ENCODE measurements at regions not wholly inside any gene's neighbourhood (a gene's known extent, or its start where the extent isn't known, plus 50 kb on each side); places are given as distances from the start of the nearest gene placed in this dataset.
"Not testable (repeated sequence)": the region's sequence is repeated elsewhere in the genome, so short reads cannot be mapped to it uniquely, and the experiment has no call there.

DNA sequence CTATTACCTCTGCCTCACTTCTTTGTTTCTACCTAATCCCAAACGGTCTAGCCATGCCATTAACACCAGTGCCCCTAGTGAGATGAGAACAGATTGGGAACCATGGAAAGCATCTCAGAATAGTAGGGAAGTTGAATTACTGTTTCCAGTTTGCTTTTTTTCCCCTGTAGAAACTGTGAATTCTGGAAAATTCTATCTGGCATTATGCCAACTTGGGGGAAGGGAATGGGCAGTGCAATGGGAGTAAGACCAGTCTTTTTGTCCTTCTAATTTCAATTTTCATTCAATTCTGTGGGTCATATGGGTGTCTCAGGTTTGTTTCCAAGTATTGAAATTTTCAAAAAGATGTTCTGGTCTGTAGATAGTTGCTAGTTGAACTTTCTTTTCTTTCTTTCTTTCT is 1666.1 kb downstream of the SLITRK1 start:
- no peak for DNase-seq (ENCODE audit: low read depth)

DNA sequence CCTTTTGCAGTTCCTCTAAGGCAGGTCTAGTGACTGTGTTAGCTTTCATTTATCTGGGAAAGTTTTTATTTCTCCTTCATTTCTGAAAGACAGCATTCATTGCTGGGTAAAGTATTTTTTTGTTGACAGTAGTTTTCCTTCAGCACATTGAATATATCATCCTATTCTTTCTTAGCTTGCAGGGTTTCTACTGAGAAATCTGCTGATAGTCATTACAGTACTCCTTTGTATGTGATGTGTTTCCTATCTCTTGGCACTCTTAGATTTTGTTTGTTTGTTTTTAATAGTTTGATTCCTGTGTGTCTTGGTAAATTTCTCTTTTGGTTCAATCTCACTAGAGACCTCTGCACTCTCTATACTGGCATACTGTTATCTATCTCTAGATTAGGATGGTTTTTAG is 1667.9 kb downstream of the SLITRK1 start:
- no peak for DNase-seq (ENCODE audit: low read depth)

DNA sequence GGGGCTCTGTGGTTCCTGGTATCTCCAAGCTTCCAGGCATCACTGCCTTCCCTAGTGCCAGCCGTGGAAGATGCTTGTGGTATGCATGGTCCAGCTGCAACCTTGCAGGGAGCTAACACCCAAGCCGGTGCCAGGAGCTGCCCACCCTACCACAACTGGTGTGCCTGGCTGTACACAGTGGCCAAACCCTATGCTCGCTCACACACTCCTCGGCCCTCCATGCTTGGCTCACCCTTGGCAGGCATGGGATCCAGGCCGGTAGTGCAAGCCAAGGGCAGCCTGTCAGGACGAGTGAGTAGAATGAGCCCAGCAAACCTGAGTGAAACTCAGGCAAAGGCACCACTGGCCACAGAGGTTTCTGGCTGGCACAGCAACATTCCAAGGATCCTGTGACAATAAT is 1676.0 kb downstream of the SLITRK1 start:
- no peak for DNase-seq (ENCODE audit: low read depth)

DNA sequence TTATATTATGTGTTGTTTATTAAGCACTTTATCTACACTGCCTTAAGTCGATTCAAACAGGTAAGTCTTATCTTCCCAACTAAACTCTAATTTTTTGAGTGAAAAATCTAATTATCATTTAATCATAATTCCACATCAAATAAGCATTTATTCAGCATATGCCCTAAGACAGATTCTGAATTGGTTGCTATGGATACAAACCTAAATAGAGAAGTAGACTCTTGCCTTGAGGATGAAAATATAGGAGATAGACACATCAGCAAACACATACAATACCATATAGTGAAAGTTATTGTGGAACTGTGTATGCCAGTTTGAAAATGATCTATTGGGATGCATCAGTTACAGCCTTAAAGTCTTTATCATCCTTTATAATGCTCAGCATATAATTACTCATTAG is 1679.9 kb downstream of the SLITRK1 start:
- DNase-seq (ENCODE audit: low read depth), result no peak

DNA sequence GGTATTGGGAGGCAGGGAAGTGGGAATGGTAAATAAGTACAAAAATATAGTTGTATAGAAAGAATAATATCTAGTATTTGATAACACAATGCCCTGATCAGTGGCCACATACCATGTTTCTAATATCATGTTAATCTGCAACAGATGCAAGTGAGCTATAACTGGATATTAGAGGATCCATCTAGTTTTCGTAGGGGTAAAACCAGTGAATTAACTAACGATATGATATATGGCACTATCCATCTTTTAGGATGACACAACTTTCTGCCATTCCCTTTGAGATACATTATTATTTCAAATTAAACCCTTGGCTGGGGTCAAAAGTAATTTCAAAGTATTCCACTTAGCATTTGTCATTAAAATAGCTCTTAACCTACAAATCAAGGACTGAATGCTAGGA is 1686.2 kb downstream of the SLITRK1 start:
- DNase-seq (ENCODE audit: low read depth), result no peak

DNA sequence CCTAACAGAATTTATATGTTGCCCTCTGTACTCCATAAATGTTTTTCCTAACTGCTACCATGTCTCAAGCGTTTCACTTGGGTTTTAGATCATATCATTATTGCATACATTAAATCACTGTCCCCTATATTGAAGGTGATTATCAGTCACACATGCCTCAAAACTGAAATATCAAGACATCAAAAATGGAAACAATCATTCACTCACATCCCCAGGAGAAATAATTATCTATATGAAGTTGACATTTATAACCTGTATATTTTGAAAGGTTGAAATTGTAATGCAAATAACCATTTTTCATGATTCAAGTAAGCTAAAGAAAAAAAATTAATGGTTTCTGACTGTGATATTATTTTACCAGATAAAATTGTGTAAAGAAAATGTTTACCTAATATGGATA is 1695.0 kb downstream of the SLITRK1 start:
- DNase-seq (ENCODE audit: low read depth), result no peak

DNA sequence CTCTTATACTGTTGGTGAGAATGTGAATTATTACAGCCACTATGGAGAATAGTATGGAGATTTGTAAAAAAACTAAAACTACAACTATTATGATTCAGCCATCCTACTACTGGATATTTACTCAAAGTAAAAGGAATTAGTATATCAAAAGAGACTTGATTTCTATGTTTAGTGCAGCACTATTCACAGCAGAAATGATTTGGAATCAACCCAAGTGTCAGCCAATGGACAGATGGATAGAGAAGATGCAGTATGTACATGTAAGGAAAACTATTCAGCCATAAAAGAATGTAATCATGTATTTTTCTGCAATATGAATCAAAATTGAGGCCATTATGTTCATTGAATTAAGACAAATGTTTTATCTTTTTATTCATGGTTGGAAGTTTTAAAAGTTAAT is 1705.5 kb downstream of the SLITRK1 start:
- DNase-seq (ENCODE audit: low read depth), result no peak

DNA sequence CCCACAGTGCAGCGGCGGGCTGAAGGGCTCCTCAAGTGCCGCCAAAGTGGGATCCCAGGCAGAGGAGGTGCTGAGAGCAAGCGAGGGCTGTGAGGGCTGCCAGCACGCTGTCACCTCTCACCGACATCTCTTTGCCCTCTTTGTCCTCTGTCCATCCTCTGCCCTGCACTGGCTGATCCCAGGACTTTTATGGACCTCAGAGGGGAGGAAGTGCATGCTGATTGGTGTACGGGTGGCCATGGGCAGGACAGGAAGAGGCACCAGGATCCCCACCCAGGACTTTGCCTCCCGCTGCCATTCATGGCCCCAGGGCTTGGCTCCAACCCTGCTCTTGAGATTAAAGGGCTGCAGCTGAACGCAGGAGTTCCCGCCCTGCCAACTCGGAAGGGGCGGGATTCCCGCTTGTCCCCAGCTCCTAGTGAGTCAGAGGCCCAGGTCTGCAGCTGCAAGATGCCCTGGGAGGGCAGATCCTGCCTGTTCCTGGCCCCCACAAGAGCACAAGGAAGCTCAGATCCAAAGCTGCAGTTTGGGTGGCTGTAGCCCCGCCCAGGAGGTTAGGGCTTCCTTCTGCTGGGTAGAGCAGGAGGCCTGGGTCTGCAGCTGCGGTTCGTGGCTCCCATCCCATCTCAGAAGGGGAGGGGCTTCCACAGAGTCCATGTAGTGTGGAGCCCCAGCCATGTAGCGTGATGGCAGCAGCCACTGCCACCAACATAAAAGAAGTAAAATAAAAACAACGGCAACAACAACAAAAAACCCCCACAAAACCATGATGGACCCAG is 1716.7 kb downstream of the SLITRK1 start:
- no peak for DNase-seq (ENCODE audit: low read depth)

DNA sequence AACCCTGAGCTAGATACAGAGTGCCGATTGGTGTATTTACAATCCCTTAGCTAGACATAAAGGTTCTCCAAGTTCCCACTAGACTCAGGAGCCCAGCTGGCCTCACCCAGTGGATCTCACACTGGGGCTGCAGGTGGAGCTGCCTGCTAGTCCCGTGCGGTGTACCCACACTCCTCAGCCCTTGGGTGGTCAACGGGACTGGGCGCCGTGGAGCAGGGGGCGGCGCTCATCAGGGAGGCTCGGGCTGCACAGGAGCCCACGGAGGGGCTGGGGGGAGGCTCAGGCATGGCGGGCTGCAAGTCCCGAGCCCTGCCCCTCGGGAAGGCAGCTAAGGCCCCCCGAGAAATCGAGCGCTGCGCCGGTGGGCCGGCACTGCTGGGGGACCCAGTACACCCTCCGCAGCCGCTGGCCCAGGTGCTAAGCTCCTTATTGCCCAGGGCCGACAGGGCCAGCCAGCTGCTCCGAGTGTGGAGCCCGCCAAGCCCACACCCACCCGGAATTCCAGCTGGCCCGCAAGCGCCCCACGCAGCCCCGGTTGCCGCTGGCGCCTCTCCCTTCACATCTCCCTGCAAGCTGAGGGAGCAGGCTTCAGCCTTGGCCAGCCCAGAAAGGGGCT is 1717.4 kb downstream of the SLITRK1 start:
- DNase-seq (ENCODE audit: low read depth), result not testable (repeated sequence)

DNA sequence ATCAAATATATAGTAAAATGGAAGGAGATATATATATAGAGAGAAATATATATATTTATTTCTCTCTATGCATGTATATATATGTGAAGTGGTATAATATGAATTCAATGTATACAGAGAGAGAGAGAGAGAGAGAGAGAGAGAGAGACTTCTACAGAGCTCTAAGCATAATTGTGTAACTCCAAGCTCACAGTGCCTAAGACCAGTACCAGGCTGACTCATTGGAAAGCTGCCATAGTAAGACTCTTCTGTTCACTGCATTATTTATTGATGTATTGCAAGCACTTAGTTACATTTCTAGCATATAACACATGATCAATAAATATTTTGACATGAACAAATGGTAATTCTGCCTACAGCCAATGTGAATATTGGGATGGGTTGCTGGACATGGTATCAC is 1734.7 kb downstream of the SLITRK1 start:
- DNase-seq (ENCODE audit: low read depth), result no peak

DNA sequence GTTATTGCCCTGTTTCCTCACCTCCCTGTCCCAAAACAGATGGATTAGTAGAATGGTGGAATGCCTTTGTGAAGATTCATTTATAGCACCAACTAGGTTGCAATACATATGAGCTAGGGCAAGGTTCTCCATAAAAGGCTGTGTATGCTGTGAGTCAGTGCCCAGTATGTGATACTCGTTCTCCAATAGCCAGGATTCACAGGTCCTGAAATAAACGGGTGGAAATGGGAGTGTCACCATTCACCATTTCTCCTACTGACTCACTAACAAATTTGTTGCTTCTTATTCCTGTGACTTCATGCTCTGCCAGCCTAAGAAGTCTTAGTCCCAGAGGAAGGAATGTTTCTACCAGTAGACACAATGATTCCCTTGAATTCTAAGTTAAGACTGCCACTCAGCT is 1745.4 kb downstream of the SLITRK1 start:
- no peak for DNase-seq (ENCODE audit: low read depth)

DNA sequence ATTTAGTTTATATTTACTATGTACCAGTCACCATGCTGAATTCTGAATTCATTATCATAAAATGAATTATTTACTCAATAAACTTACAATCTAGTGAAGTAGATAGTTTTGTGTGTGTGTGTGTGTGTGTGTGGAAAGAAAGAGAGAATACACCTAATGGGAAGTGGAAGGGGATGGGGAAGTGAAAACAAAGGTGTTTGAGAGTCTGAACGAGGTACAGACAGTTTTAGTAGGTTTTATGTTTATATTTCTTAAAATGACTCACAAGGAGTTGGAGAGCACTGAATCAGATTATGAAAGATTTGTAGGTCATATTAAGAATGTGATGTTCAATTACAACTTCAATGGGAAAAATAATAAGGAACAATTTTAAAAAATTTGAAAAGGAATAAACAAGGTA is 1753.0 kb downstream of the SLITRK1 start:
- DNase-seq (ENCODE audit: low read depth), result no peak

DNA sequence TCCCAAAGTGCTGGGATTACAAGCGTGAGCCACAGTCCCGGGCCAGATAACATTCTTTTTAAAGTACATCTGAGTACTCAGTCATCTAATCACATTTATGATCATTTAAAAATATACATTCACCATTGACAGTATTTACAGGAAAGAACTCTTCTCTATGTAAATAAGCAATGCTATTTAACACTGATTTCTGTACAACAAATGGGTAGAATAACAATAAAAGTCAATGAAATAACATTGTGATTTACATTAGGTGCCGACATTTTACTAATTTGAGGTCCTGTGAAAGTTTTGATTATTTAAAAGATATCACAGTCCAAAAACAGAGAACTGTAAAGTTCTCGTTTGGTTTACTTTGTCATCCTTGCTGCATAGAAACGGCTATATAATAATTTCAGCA is 1763.7 kb downstream of the SLITRK1 start:
- no peak for DNase-seq (ENCODE audit: low read depth)

DNA sequence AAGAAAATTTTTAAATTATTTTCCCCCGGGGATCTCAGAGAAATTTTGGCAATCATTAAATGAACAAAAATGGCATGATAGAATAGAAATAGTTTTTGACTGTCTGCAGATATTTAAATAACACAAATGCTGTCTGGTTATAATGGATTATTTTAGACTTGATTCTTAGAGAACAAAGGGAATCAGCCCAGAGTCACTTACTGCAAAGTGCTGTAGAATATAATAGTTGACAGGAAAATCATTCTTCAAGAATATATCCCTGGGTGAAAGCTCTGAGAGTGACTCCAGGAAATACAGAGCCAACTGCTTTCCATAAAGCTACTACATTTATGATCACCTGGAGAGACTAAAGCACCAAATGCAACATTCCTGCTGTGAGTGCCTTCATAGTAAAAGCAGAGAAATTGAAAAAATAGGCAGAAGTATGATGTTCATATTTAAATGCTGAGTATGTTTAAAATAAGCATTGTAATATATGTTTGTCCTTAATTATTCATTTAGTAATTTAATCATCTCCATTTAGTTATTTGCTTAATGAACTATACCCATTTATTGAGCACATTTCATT is 1765.8 kb downstream of the SLITRK1 start:
- DNase-seq (ENCODE audit: low read depth), result no peak

DNA sequence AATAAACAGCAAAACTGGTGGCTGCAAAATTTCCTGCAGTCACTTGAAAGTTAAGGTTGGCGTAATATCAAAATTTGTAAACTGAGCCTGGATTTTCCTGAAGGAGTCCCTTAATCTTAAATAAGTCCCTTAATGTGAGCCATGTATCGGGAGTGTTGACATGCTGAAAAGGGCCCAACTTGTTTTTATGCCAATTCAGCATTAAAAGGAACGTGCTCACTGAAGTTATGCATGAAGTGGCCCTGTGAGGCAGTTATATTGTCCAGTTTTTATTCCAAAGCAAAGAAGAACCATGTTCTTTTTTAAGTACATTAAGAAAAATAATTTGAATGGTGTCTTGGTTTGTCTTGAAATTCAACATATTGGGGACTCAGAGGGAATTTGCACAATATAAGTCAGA is 1766.9 kb downstream of the SLITRK1 start:
- no peak for DNase-seq (ENCODE audit: low read depth)

DNA sequence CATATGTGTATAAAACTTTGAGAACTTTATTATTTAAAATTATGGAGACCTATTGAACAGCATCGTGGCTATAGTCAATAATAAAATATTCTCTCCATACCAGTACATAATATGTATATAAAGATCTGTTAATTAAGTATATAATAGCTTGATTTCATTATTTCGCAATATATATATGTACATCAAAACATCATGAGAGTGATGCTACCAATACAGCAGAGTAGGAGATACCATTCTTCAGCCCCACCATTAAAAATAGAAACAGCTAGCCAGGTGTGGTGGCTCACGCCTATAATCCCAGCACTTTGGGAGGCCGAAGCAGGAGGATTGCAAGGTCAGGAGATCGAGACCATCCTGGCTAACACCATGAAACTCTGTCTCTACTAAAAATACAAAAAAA is 1755.3 kb upstream of the SPRY2 start:
- no peak for DNase-seq (ENCODE audit: low read depth)

DNA sequence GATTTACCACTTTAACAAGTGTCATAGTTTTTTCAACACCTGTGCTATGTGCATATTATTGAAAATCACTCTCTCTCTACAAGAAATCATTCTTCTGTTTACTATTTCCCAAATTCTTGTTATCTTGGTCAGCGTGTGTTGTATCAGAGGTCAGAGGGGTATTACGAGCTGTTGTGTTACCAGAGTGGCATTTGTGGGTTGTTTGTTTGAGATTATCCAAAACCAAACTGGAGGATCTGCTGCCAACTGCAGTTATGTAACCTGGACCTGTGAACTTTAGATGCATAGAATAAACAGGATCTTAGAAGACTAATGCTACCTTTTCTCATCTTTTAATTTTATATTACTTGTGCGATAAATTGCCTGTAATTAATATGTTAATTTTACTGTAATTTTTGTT is 1751.4 kb upstream of the SPRY2 start:
- DNase-seq (ENCODE audit: low read depth), result no peak

DNA sequence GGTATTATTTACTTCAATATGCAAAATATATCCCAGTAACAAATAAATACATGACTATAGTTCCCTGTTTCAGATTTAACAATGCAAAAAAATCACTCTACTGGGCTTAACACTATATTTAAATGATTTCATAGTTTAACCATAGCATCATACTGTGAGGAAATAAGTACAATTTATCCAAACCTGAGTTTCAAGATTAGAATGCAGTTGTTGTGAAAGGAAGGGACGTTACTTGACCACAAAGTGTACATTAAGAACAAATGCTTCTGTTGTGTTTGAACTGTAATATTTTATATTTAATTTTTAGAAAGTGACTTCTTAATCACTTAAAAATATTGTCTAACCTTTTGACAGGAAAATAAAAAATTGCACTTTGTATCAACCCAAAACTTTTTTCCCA is 1747.9 kb upstream of the SPRY2 start:
- DNase-seq (ENCODE audit: low read depth), result no peak

DNA sequence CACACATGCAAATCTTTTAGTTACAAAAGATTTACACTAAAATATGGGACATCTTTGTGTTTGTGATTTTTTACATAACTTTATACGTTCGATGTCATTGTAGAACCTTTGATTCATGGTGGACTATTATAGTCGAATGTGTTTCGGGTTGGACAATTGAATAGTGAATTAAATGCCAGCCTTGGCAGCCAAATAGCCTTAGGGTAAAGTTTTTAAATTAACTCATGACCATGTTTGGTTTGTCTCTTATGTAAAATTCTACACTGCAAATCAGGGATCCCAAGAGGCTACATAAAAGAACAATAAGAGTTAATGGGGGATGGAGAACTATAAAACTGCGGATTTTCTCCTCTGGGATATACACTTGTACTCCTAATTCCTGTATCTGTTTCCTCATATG is 1735.6 kb upstream of the SPRY2 start:
- no peak for DNase-seq (ENCODE audit: low read depth)

DNA sequence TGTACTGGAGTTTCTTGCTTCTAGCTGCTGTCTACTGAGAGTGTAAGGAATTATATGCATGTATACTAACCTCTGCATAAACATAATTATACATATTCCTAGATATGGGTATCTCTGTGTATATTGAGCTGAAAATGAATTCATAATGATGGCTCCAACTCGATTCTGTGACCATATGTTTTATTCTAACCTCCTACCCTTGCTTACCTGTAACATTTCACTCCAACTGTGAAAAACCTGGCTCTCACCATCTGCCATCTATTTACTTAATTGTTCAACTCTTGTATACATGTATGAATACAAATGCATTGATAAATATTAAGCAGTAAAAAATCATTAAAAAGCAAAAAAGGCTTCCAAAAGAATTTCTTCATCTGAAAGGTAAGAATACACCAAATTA is 1729.5 kb upstream of the SPRY2 start:
- DNase-seq (ENCODE audit: low read depth), result no peak

DNA sequence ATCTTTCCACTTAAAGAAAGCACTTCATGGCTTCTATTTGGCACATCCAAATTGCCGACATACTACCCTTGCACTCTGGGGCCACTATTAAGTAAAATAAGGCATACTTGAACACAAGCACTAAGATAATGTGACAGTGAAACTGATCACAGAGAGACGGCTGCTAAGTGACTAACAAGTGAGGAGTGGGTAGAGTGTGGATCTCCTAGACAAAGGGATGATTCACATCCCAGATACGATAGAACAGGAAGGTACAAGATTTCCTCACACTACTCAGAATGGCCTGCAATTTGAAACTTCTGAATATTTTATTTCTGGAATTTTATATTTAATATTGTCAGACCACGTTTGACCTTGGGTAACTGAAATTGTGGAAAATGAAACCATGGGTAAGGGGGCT is 1721.8 kb upstream of the SPRY2 start:
- DNase-seq (ENCODE audit: low read depth), result no peak

DNA sequence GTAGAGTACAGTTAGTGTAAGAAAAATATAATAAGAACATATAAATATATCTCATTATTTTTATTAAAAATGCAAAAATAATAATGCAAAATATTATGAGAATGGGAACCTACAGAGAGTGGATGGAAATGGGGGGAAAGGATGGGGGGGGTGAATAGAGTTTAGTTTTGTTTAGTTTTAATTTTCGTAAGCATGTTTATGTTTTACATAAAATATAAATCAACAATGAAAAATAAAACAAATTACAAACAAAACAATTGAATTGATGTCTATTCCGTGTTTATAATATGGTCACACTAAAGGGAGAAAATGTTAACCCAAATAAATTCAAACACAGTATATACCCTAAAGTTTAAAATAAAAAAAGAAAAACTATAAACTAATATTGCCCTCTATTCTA is 1717.4 kb upstream of the SPRY2 start:
- no peak for DNase-seq (ENCODE audit: low read depth)

DNA sequence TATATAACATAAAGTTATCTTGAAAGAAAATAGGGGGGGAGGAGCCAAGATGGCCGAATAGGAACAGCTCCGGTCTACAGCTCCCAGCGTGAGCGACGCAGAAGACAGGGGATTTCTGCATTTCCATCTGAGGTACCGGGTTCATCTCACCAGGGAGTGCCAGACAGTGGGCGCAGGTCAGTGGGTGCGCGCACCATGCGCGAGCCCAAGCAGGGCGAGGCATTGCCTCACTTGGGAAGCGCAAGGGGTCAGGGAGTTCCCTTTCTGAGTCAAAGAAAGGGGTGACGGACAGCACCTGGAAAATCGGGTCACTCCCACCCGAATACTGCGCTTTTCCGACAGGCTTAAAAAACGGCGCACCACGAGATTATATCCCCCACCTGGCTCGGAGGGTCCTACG is 1704.4 kb upstream of the SPRY2 start:
- DNase-seq (ENCODE audit: low read depth), result not testable (repeated sequence)

DNA sequence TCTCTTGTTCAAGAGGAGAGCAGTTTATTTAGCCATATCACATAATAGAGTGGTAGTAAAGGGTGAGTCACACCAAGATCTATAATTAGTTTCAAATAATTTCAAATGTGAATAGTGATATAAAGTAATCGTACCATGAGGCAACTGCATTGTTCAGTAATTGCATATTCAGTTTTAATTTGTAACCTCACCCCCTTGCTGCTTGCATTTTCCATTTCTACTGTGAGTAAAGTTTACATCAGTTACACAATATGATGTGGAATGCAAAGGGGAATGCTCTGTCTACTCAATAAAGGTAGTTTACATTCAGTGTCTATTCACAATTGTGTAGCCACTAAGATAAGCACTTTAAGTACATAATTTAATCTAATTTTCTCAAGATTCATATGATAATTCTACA is 1695.7 kb upstream of the SPRY2 start:
- DNase-seq (ENCODE audit: low read depth), result no peak

Measured in forelimb muscle (tissue), 1 donor.